ENCODE measurements at regions not wholly inside any gene's neighbourhood (a gene's known extent, or its start where the extent isn't known, plus 50 kb on each side); places are given as distances from the start of the nearest gene placed in this dataset.

- Histone ChIP-seq H3K4me2 (ENCODE audit: low read length) (no peak overlapping the region), H3K27ac (ENCODE audit: low read length) (no peak overlapping the region), H3K9ac (ENCODE audit: low read length) (no peak overlapping the region), H3K27me3 (ENCODE audit: low read depth, low read length) (peaks cover 3% of the 10 kb centered on the region; the same call in 1 of the 2 replicates), H3K9me3 (ENCODE audit: insufficient read depth, low read length) (no peaks in the 10 kb centered on the region), H4K20me1 (ENCODE audit: insufficient read depth, low read length) (no peaks in the 10 kb centered on the region), H3K4me1 (ENCODE audit: low read length) (no peaks in the 10 kb centered on the region), H2AFZ (ENCODE audit: low read depth, low read length) (no peak overlapping the region), H3K79me2 (ENCODE audit: low read length) (no peaks in the 10 kb centered on the region), H3K4me3 (ENCODE audit: low read length) (no peak overlapping the region), H3K36me3 (replicated peaks; ENCODE audit: low read depth, low read length) (no peaks in the 10 kb centered on the region)
- TF ChIP-seq, protein P1, sequence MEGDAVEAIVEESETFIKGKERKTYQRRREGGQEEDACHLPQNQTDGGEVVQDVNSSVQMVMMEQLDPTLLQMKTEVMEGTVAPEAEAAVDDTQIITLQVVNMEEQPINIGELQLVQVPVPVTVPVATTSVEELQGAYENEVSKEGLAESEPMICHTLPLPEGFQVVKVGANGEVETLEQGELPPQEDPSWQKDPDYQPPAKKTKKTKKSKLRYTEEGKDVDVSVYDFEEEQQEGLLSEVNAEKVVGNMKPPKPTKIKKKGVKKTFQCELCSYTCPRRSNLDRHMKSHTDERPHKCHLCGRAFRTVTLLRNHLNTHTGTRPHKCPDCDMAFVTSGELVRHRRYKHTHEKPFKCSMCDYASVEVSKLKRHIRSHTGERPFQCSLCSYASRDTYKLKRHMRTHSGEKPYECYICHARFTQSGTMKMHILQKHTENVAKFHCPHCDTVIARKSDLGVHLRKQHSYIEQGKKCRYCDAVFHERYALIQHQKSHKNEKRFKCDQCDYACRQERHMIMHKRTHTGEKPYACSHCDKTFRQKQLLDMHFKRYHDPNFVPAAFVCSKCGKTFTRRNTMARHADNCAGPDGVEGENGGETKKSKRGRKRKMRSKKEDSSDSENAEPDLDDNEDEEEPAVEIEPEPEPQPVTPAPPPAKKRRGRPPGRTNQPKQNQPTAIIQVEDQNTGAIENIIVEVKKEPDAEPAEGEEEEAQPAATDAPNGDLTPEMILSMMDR (IDR thresholded peaks at IDR 0.05; ENCODE audit: low read depth, low read length), result no peak
- TF ChIP-seq EZH2phosphoT487 (IDR thresholded peaks at IDR 0.05; ENCODE audit: low read depth), result no peak
Measured at GRCh38 chr2:128641421-128642080, 322.9 kb upstream of the HS6ST1 start.

- no peak overlapping the region for H2AFZ ChIP-seq (ENCODE audit: low read depth, low read length)
- no peaks in the 10 kb centered on the region for H3K4me1 ChIP-seq (ENCODE audit: low read length)
- H3K9me3 ChIP-seq (ENCODE audit: insufficient read depth, low read length), result no peaks in the 10 kb centered on the region
- H3K27me3 ChIP-seq (ENCODE audit: low read depth, low read length), result peaks cover 3% of the 10 kb centered on the region; the same call in 1 of the 2 replicates
- no peaks in the 10 kb centered on the region for H3K79me2 ChIP-seq (ENCODE audit: low read length)
- no peak overlapping the region for H3K9ac ChIP-seq (ENCODE audit: low read length)
- H3K4me3 ChIP-seq (ENCODE audit: low read length), result no peak overlapping the region
- TF ChIP-seq EZH2phosphoT487 (IDR thresholded peaks at IDR 0.05; ENCODE audit: low read depth), result no peak
- TF ChIP-seq, protein P1 (IDR thresholded peaks at IDR 0.05; ENCODE audit: low read depth, low read length), result no peak
- no peaks in the 10 kb centered on the region for H4K20me1 ChIP-seq (ENCODE audit: insufficient read depth, low read length)
- no peaks in the 10 kb centered on the region for H3K36me3 ChIP-seq (replicated peaks; ENCODE audit: low read depth, low read length)
- no peak overlapping the region for H3K27ac ChIP-seq (ENCODE audit: low read length)
- H3K4me2 ChIP-seq (ENCODE audit: low read length), result no peak overlapping the region
Measured at GRCh38 chr2:128642316-128642715, 323.6 kb upstream of the HS6ST1 start.

- Histone ChIP-seq H3K27me3 (ENCODE audit: low read depth, low read length) (peaks cover 3% of the 10 kb centered on the region; the same call in 1 of the 2 replicates), H2AFZ (ENCODE audit: low read depth, low read length) (no peak overlapping the region), H3K27ac (ENCODE audit: low read length) (no peak overlapping the region), H3K9ac (ENCODE audit: low read length) (no peak overlapping the region), H3K79me2 (ENCODE audit: low read length) (no peaks in the 10 kb centered on the region), H3K4me3 (ENCODE audit: low read length) (no peak overlapping the region), H3K9me3 (ENCODE audit: insufficient read depth, low read length) (no peaks in the 10 kb centered on the region), H3K4me2 (ENCODE audit: low read length) (no peak overlapping the region), H3K36me3 (replicated peaks; ENCODE audit: low read depth, low read length) (no peaks in the 10 kb centered on the region), H4K20me1 (ENCODE audit: insufficient read depth, low read length) (no peaks in the 10 kb centered on the region), H3K4me1 (ENCODE audit: low read length) (no peaks in the 10 kb centered on the region)
- TF ChIP-seq, protein P1 (IDR thresholded peaks at IDR 0.05; ENCODE audit: low read depth, low read length), result no peak
- TF ChIP-seq EZH2phosphoT487 (IDR thresholded peaks at IDR 0.05; ENCODE audit: low read depth), result no peak
Measured at GRCh38 chr2:128642821-128643220, 324.2 kb upstream of the HS6ST1 start.

GRCh38 chr2:128643221-128644065 lies 324.8 kb upstream of the HS6ST1 start:
- Histone ChIP-seq H3K4me3 (ENCODE audit: low read length) (no peak overlapping the region), H3K4me2 (ENCODE audit: low read length) (no peak overlapping the region), H3K4me1 (ENCODE audit: low read length) (no peaks in the 10 kb centered on the region), H3K9ac (ENCODE audit: low read length) (no peak overlapping the region), H3K36me3 (replicated peaks; ENCODE audit: low read depth, low read length) (no peaks in the 10 kb centered on the region), H3K79me2 (ENCODE audit: low read length) (no peaks in the 10 kb centered on the region), H2AFZ (ENCODE audit: low read depth, low read length) (no peak overlapping the region), H3K9me3 (ENCODE audit: insufficient read depth, low read length) (no peaks in the 10 kb centered on the region), H3K27me3 (ENCODE audit: low read depth, low read length) (peaks cover 3% of the 10 kb centered on the region; the same call in 1 of the 2 replicates), H4K20me1 (ENCODE audit: insufficient read depth, low read length) (no peaks in the 10 kb centered on the region), H3K27ac (ENCODE audit: low read length) (no peak overlapping the region)
- TF ChIP-seq EZH2phosphoT487 (IDR thresholded peaks at IDR 0.05; ENCODE audit: low read depth), result no peak
- TF ChIP-seq, protein P1 (IDR thresholded peaks at IDR 0.05; ENCODE audit: low read depth, low read length), result no peak
